K562 (cell line): ENCODE measurements at regions not wholly inside any gene's neighbourhood (a gene's known extent, or its start where the extent isn't known, plus 50 kb on each side); places are given as distances from the start of the nearest gene placed in this dataset.

ENCODE experiments used
- ATAC-seq: fragments of 200-7000 bp; cut with Tn5 transposase; 3 replicates; pipeline ENCODE4 v1.9.1; 2020; ENCODE audit warnings: moderate library complexity
- BruUV-seq: library from RNA; stranded (reverse); fragments of 400-500 nt; replicated peaks from 2 replicates; lab custom pipeline; 2021; lab: Mats Ljungman, UMichigan
- CTCF ChIA-PET: fragments of 300-600 bp; formaldehyde crosslinking; extraction: SDS; loops from one replicate; lab custom pipeline; 2021; ENCODE audit warnings: low intra/inter-chr PET ratio; lab: Yijun Ruan, JAX
- POLR2A ChIA-PET: fragments of 300-600, 350-650 bp; sonication (Branson Sonifier 250); formaldehyde crosslinking; extraction: SDS; loops from one replicate; lab custom pipeline; 2021; ENCODE audit warnings: antibody characterized with exemption, inconsistent platforms; lab: Yijun Ruan, JAX
- DNase-seq, 4 experiments: peaks; one replicate each; pipeline versions ENCODE4 v3.0.0 to v3.0.0-alpha.2; 2011 to 2018; ENCODE audit warnings: low spot score in 3 of 4, mixed read lengths in 3 of 4; ENCODE audit errors: extremely low read depth in 1 of 4
- FAIRE-seq: peaks from 2 replicates; lab custom pipeline; 2011; peaks lifted over from hg19 to GRCh38; lab: Jason Lieb, UNC
- H2AFZ ChIP-seq: 2 replicates; pipeline ENCODE4 v1.6.0; 2011; ENCODE audit warnings: low read depth, low read length, control low read depth, inconsistent platforms
- H3K27ac ChIP-seq: fragments of 200-600 bp; 3 replicates; pipeline ENCODE4 v1.8.0; 2011; ENCODE audit warnings: low read depth, mild to moderate bottlenecking, control low read depth, inconsistent platforms, low read length, moderate library complexity, mixed read lengths; ENCODE audit errors: extremely low read depth
- H3K27me3 ChIP-seq, 2 experiments: fragments of 300-600 bp in 1 of 2; 2 replicates in 1 of 2; 3 replicates in 1 of 2; pipeline versions ENCODE4 v1.6.0 to v1.8.0; 2011; ENCODE audit warnings: inconsistent platforms in 2 of 2, low read length in 2 of 2, mild to moderate bottlenecking in 1 of 2, mixed read lengths in 1 of 2, moderate library complexity in 1 of 2; ENCODE audit not compliant: control insufficient read depth in 2 of 2, insufficient read depth in 2 of 2
- H3K36me3 ChIP-seq: fragments of 300-600 bp; 3 replicates; pipeline ENCODE4 v1.8.0; 2011; ENCODE audit warnings: mild to moderate bottlenecking, low read length, inconsistent platforms; ENCODE audit not compliant: control insufficient read depth, insufficient read depth
- H3K4me1 ChIP-seq, 2 experiments: fragments of 200-600 bp in 1 of 2; replicated peaks in 1 of 2; 2 replicates in 1 of 2; 3 replicates in 1 of 2; pipeline versions ENCODE4 v1.5.1 to v1.8.0; 2011; ENCODE audit warnings: inconsistent platforms in 2 of 2, low read length in 2 of 2, mild to moderate bottlenecking in 1 of 2, mixed read lengths in 1 of 2, moderate library complexity in 1 of 2; ENCODE audit not compliant: control insufficient read depth in 2 of 2, insufficient read depth in 2 of 2
- H3K4me2 ChIP-seq: 2 replicates; pipeline ENCODE4 v1.6.1; 2011; ENCODE audit warnings: low read length, control low read depth, inconsistent platforms, mixed read lengths; ENCODE audit not compliant: insufficient read depth
- H3K4me3 ChIP-seq: fragments of 200-600 bp; sonication (generic), shearing (Covaris generic); 2 replicates; pipeline ENCODE4 v1.5.1; 2016; ENCODE audit warnings: control low read depth, inconsistent platforms
- H3K79me2 ChIP-seq: fragments of 200-600 bp; 3 replicates; pipeline ENCODE4 v1.8.0; 2011; ENCODE audit warnings: low read length, inconsistent platforms; ENCODE audit not compliant: control insufficient read depth, insufficient read depth
- H3K9ac ChIP-seq, 2 experiments: 2 replicates each; pipeline versions ENCODE4 v1.6.0 to v1.6.1; 2011; ENCODE audit warnings: low read depth in 2 of 2, low read length in 2 of 2, control low read depth in 1 of 2, inconsistent platforms in 1 of 2, mild to moderate bottlenecking in 1 of 2, mixed read lengths in 1 of 2; ENCODE audit not compliant: insufficient read depth in 1 of 2
- H3K9me1 ChIP-seq: one replicate; pipeline ENCODE4 v1.6.0; 2011; ENCODE audit warnings: inconsistent platforms, mild to moderate bottlenecking, low read length, moderate library complexity; ENCODE audit not compliant: control insufficient read depth, insufficient read depth
- H3K9me3 ChIP-seq: replicated peaks from 2 replicates; pipeline ENCODE4 v1.5.1; 2011; ENCODE audit warnings: low read depth, low read length, inconsistent platforms; ENCODE audit not compliant: control insufficient read depth, insufficient read depth
- H4K20me1 ChIP-seq: replicated peaks from 2 replicates; pipeline ENCODE4 v1.6.1; 2011; ENCODE audit warnings: low read length, inconsistent platforms, mixed read lengths; ENCODE audit not compliant: control insufficient read depth, insufficient read depth
- BRD4 ChIP-seq: fragments of 200-600 bp; sonication (generic); IDR thresholded peaks from 2 replicates; pipeline ENCODE4 v1.6.1; 2017; ENCODE audit warnings: inconsistent platforms
- CBX8 ChIP-seq: fragments of 200-600 bp; sonication (generic); IDR thresholded peaks from 2 replicates; pipeline ENCODE4 v1.6.1; 2012; ENCODE audit warnings: borderline replicate concordance, mixed run types, low read depth, mild to moderate bottlenecking, moderate library complexity, mixed read lengths, low read length, control low read depth, inconsistent platforms; ENCODE audit not compliant: poor library complexity, severe bottlenecking; ENCODE audit errors: extremely low read depth
- CEBPG ChIP-seq, 3 experiments: fragments of 200-800 bp in 1 of 3; sonication (Bioruptor generic) in 1 of 3; sonication (generic) in 1 of 3; formaldehyde crosslinking in 1 of 3; IDR thresholded peaks in 2 of 3; conservative IDR thresholded peaks in 1 of 3; 2 replicates each; pipeline versions ENCODE4 v1.6.1 to v1.8.0; 2016 to 2022; ENCODE audit warnings: missing compliant biosample characterization in 2 of 3, missing genetic modification characterization in 2 of 3, mild to moderate bottlenecking in 1 of 3, missing genetic modification reagents in 1 of 3
- DACH1 ChIP-seq: fragments of 450-650 bp; IDR thresholded peaks from 2 replicates; pipeline ENCODE4 v1.6.1; 2018; ENCODE audit not compliant: partially characterized antibody
- ETV6 ChIP-seq, 3 experiments: fragments of 150-350 bp in 1 of 3; sonication (generic) in 1 of 3; formaldehyde crosslinking in 1 of 3; IDR thresholded peaks; 2 replicates each; pipeline versions ENCODE4 v1.6.1 to v1.8.0; 2014 to 2022; ENCODE audit warnings: borderline replicate concordance in 2 of 3, low read depth in 2 of 3, antibody characterized with exemption in 1 of 3, low read length in 1 of 3, mild to moderate bottlenecking in 1 of 3, missing genetic modification reagents in 1 of 3
- HLTF ChIP-seq: fragments of 450-650 bp; IDR thresholded peaks from 2 replicates; pipeline ENCODE4 v1.6.1; 2016
- MTA2 ChIP-seq: fragments of 450-650 bp; IDR thresholded peaks from 2 replicates; pipeline ENCODE4 v1.6.1; 2016; ENCODE audit warnings: low read depth
- OTX1 ChIP-seq: fragments of 450-650 bp; formaldehyde crosslinking; IDR thresholded peaks from 2 replicates; pipeline ENCODE4 v1.4.0; 2022; ENCODE audit warnings: mild to moderate bottlenecking
- ZZZ3 ChIP-seq: fragments of 450-650 bp; IDR thresholded peaks from 2 replicates; pipeline ENCODE4 v1.6.1; 2016; ENCODE audit warnings: antibody characterized with exemption, mild to moderate bottlenecking, moderate library complexity
- WGBS: fragments of 100-300 bp; shearing (Covaris generic); methylation state at CpG from one replicate; pipeline ENCODE4 v1.1.6; 2016; ENCODE audit warnings: low coverage, mixed read lengths; ENCODE audit not compliant: insufficient coverage; ENCODE audit errors: missing lambda C conversion rate; 5-methylcytosine and 5-hydroxymethylcytosine counted together
- in situ Hi-C: fragments of 300-500 bp; cut with MboI; formaldehyde crosslinking; loops from 4 replicates; pipeline ENCODE4 v1.15.0; 2018; ENCODE audit warnings: inconsistent platforms, mixed read lengths
- intact Hi-C: fragments of 100-400 bp; cut with micrococcal nuclease; formaldehyde crosslinking; loops from 2 replicates; pipeline ENCODE4 v1.14.2; 2022
- TF ChIP-seq, protein P1 (sequence below): fragments of 200-800 bp; sonication (Bioruptor generic); IDR thresholded peaks from 2 replicates; pipeline ENCODE4 v1.6.1; 2017; ENCODE audit warnings: missing genetic modification characterization, missing compliant biosample characterization
- TF ChIP-seq, protein P2 (sequence below): fragments of 450-650 bp; formaldehyde crosslinking; IDR thresholded peaks from 2 replicates; pipeline ENCODE4 v1.4.0; 2020; ENCODE audit warnings: mild to moderate bottlenecking, moderate library complexity
- TF ChIP-seq, protein P3 (sequence below): sonication (generic); formaldehyde crosslinking; IDR thresholded peaks from 2 replicates; pipeline ENCODE4 v1.8.0; 2023; ENCODE audit warnings: missing genetic modification reagents, mild to moderate bottlenecking, borderline replicate concordance

DNA sequence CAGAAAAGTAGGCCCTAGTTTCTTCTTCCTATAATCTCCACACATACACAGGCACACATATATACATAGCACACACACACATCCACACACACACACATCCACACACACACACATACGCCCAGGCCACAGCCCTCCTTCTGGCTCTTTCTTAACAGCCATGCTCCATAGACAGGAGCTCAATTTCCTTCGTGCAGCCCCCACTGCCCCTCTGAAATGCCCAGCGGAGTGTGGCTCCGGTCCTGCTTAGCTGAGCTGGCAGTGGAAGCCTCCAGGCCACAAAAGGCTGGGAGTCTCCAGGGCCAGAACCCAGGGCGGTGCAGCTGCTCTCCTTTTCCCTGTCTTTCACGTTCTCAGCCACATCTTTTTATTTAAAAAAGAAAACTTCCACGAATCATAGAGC, 282.9 kb upstream of the IGFBP3 start:
- ChIA-PET CTCF (no interaction called here), POLR2A (no interaction called here)
- Histone ChIP-seq H3K4me1 (no peaks in the 10 kb centered on the region), H4K20me1 (no peaks in the 10 kb centered on the region), H3K4me2 (no peak overlapping the region), H3K9me3 (no peaks in the 10 kb centered on the region), H3K27ac (no peak overlapping the region), H3K9ac (no peak overlapping the region), H2AFZ (no peak overlapping the region), H3K79me2 (no peaks in the 10 kb centered on the region), H3K9me1 (no peaks in the 10 kb centered on the region), H3K27me3 (no peaks in the 10 kb centered on the region), H3K4me3 (no peak overlapping the region), H3K36me3 (no peaks in the 10 kb centered on the region)
- no peak for ATAC-seq
- intact Hi-C loops (no loop called here), in situ Hi-C loops (no loop called here)
- no peak for FAIRE-seq
- 0% methylated on average over 7 of the region's 7 CpGs for WGBS
- no TSS peak for BruUV-seq
- DNase-seq, result no peak
- TF ChIP-seq CBX8 (no peak), BRD4 (no peak), MTA2 (no peak), HLTF (no peak), ETV6 (IDR thresholded peaks at IDR 0.05; ENCODE audit: borderline replicate concordance in 1 of 2, low read depth in 2 of 2, low read length in 1 of 2) (no peak), ETV6 (CRISPR knock-in tag; IDR thresholded peaks at IDR 0.05; ENCODE audit: borderline replicate concordance) (no peak), ZZZ3 (no peak), DACH1 (no peak), CEBPG (CRISPR knock-in tag; IDR thresholded peaks at IDR 0.05) (no peak), CEBPG (tag; conservative IDR thresholded peaks at IDR 0.05 in 1 of 2, IDR thresholded peaks at IDR 0.05 in 1 of 2) (no peak), OTX1 (CRISPR knock-in tag) (no peak)
- TF ChIP-seq, protein P1, sequence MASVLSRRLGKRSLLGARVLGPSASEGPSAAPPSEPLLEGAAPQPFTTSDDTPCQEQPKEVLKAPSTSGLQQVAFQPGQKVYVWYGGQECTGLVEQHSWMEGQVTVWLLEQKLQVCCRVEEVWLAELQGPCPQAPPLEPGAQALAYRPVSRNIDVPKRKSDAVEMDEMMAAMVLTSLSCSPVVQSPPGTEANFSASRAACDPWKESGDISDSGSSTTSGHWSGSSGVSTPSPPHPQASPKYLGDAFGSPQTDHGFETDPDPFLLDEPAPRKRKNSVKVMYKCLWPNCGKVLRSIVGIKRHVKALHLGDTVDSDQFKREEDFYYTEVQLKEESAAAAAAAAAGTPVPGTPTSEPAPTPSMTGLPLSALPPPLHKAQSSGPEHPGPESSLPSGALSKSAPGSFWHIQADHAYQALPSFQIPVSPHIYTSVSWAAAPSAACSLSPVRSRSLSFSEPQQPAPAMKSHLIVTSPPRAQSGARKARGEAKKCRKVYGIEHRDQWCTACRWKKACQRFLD (CRISPR knock-in tag), result no peak
- TF ChIP-seq, protein P2, sequence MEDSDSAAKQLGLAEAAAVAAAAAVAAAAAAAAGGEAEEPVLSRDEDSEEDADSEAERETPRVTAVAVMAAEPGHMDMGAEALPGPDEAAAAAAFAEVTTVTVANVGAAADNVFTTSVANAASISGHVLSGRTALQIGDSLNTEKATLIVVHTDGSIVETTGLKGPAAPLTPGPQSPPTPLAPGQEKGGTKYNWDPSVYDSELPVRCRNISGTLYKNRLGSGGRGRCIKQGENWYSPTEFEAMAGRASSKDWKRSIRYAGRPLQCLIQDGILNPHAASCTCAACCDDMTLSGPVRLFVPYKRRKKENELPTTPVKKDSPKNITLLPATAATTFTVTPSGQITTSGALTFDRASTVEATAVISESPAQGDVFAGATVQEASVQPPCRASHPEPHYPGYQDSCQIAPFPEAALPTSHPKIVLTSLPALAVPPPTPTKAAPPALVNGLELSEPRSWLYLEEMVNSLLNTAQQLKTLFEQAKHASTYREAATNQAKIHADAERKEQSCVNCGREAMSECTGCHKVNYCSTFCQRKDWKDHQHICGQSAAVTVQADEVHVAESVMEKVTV, result no peak
- TF ChIP-seq, protein P3, sequence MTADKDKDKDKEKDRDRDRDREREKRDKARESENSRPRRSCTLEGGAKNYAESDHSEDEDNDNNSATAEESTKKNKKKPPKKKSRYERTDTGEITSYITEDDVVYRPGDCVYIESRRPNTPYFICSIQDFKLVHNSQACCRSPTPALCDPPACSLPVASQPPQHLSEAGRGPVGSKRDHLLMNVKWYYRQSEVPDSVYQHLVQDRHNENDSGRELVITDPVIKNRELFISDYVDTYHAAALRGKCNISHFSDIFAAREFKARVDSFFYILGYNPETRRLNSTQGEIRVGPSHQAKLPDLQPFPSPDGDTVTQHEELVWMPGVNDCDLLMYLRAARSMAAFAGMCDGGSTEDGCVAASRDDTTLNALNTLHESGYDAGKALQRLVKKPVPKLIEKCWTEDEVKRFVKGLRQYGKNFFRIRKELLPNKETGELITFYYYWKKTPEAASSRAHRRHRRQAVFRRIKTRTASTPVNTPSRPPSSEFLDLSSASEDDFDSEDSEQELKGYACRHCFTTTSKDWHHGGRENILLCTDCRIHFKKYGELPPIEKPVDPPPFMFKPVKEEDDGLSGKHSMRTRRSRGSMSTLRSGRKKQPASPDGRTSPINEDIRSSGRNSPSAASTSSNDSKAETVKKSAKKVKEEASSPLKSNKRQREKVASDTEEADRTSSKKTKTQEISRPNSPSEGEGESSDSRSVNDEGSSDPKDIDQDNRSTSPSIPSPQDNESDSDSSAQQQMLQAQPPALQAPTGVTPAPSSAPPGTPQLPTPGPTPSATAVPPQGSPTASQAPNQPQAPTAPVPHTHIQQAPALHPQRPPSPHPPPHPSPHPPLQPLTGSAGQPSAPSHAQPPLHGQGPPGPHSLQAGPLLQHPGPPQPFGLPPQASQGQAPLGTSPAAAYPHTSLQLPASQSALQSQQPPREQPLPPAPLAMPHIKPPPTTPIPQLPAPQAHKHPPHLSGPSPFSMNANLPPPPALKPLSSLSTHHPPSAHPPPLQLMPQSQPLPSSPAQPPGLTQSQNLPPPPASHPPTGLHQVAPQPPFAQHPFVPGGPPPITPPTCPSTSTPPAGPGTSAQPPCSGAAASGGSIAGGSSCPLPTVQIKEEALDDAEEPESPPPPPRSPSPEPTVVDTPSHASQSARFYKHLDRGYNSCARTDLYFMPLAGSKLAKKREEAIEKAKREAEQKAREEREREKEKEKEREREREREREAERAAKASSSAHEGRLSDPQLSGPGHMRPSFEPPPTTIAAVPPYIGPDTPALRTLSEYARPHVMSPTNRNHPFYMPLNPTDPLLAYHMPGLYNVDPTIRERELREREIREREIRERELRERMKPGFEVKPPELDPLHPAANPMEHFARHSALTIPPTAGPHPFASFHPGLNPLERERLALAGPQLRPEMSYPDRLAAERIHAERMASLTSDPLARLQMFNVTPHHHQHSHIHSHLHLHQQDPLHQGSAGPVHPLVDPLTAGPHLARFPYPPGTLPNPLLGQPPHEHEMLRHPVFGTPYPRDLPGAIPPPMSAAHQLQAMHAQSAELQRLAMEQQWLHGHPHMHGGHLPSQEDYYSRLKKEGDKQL, result no peak
